ENCODE measurements at regions not wholly inside any gene's neighbourhood (a gene's known extent, or its start where the extent isn't known, plus 50 kb on each side); places are given as distances from the start of the nearest gene placed in this dataset.
A peak's percentile ranks its signal among the peaks of the same experiment; 100 is the strongest.

DNA sequence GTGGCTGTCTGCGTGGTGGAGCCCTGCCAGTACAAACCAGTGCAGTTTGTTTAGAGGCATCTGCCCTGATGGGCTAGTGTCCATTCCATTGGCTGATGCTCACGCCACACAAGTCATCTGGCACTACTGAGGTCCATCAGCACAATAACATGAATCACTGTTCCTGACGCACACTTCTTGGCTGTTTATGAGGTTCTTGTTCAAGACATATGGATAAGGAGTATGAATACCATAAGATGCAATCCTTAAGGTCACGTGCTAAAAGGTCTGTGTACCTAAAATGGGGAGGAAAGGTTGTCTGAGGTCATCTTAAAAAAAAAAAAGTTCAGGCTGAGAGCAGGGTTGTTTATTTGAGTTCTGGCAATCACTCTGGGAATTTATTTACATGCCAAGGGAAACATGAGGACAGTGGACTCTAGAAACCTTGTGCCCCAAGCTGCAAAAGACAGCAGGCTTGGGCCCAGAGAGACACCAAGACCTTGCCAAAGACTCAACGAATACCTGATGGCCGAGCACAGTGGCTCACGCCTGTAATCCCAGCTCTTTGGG, 54.1 kb upstream of the SHLD1 start:
- TF ChIP-seq POLR2AphosphoS5 (IDR thresholded peaks at IDR 0.05; ENCODE audit: low read depth, low read length), result no peak
- TF ChIP-seq, protein P1, sequence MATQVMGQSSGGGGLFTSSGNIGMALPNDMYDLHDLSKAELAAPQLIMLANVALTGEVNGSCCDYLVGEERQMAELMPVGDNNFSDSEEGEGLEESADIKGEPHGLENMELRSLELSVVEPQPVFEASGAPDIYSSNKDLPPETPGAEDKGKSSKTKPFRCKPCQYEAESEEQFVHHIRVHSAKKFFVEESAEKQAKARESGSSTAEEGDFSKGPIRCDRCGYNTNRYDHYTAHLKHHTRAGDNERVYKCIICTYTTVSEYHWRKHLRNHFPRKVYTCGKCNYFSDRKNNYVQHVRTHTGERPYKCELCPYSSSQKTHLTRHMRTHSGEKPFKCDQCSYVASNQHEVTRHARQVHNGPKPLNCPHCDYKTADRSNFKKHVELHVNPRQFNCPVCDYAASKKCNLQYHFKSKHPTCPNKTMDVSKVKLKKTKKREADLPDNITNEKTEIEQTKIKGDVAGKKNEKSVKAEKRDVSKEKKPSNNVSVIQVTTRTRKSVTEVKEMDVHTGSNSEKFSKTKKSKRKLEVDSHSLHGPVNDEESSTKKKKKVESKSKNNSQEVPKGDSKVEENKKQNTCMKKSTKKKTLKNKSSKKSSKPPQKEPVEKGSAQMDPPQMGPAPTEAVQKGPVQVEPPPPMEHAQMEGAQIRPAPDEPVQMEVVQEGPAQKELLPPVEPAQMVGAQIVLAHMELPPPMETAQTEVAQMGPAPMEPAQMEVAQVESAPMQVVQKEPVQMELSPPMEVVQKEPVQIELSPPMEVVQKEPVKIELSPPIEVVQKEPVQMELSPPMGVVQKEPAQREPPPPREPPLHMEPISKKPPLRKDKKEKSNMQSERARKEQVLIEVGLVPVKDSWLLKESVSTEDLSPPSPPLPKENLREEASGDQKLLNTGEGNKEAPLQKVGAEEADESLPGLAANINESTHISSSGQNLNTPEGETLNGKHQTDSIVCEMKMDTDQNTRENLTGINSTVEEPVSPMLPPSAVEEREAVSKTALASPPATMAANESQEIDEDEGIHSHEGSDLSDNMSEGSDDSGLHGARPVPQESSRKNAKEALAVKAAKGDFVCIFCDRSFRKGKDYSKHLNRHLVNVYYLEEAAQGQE (IDR thresholded peaks at IDR 0.05; ENCODE audit: insufficient read depth in 1 of 2, low read depth in 2 of 2, low read length in 2 of 2), result no peak
- no peak for TF ChIP-seq FOXP2 (optimal IDR thresholded peaks at IDR 0.05; ENCODE audit: borderline replicate concordance, extremely low read depth, extremely low read length, insufficient read depth)
- TF ChIP-seq SIN3A (IDR thresholded peaks at IDR 0.05; ENCODE audit: borderline replicate concordance, insufficient read depth, low read length), result no peak
- no peak for TF ChIP-seq TAF1 (IDR thresholded peaks at IDR 0.05; ENCODE audit: borderline replicate concordance, insufficient read depth, low read length)

DNA sequence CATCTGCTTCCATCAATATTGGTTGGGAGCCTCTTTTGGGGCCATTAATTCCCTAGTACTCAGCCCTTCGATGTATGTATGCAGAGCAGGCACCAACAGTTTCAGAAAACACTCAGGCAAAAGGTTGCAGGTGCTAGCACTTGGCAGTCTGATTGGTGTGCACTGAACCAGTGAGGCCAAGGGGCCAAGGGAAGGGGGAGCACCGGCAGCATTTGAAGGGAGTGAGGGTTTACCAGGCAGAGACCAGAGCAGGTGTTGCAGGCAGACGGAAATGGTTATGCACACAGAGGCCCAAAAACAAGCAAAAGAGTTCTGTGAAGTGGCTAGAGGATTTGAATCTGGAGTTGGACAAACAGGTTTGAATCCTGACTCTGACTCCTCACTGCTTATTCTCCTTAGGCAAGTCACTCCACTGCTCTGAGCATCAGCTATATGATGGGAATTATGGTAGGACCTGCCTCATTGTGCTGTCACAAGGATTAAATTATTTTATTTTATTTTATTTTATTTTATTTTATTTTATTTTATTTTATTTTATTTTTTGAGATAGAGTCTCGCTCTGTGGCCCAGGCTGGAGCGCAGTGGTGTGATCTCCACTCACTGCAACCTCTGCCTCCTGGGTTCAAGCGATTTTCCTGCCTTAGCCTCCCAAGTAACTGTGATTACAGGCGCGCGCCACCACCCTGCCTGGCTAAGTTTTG, 58.1 kb upstream of the SHLD1 start:
- TF ChIP-seq SIN3A (IDR thresholded peaks at IDR 0.05; ENCODE audit: borderline replicate concordance, insufficient read depth, low read length) (no peak), POLR2AphosphoS5 (IDR thresholded peaks at IDR 0.05; ENCODE audit: low read depth, low read length) (no peak), FOXP2 (optimal IDR thresholded peaks at IDR 0.05; ENCODE audit: borderline replicate concordance, extremely low read depth, extremely low read length, insufficient read depth) (no peak), TAF1 (IDR thresholded peaks at IDR 0.05; ENCODE audit: borderline replicate concordance, insufficient read depth, low read length) (no peak)
- TF ChIP-seq, protein P1 (IDR thresholded peaks at IDR 0.05; ENCODE audit: insufficient read depth in 1 of 2, low read depth in 2 of 2, low read length in 2 of 2), result no peak

DNA sequence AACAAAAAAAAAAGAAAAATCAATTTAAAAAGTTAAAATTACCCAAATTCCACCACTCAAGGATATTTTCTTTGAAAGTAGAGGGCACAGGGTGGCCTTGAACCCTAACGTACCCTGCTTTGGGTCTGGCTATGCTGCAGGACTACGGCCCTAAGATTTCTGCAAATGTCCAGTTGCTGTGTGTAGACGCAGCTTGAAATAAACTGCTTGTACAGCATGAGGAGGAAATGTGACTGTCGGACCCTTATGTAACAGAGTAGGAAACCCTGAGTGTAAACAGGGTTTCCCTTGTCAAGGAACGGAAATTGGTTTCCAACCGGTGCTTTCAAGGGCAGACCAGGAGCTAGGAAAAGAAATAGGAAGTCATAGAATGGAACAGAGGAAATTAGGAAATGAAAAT, 60.7 kb upstream of the SHLD1 start:
- TF ChIP-seq, protein P1 (IDR thresholded peaks at IDR 0.05; ENCODE audit: insufficient read depth in 1 of 2, low read depth in 2 of 2, low read length in 2 of 2), result no peak
- TF ChIP-seq SIN3A (IDR thresholded peaks at IDR 0.05; ENCODE audit: borderline replicate concordance, insufficient read depth, low read length), result peak; percentile 39; the same call in 1 of the 2 replicates
- TF ChIP-seq FOXP2 (optimal IDR thresholded peaks at IDR 0.05; ENCODE audit: borderline replicate concordance, extremely low read depth, extremely low read length, insufficient read depth), result no peak
- no peak for TF ChIP-seq POLR2AphosphoS5 (IDR thresholded peaks at IDR 0.05; ENCODE audit: low read depth, low read length)
- TF ChIP-seq TAF1 (IDR thresholded peaks at IDR 0.05; ENCODE audit: borderline replicate concordance, insufficient read depth, low read length), result no peak

DNA sequence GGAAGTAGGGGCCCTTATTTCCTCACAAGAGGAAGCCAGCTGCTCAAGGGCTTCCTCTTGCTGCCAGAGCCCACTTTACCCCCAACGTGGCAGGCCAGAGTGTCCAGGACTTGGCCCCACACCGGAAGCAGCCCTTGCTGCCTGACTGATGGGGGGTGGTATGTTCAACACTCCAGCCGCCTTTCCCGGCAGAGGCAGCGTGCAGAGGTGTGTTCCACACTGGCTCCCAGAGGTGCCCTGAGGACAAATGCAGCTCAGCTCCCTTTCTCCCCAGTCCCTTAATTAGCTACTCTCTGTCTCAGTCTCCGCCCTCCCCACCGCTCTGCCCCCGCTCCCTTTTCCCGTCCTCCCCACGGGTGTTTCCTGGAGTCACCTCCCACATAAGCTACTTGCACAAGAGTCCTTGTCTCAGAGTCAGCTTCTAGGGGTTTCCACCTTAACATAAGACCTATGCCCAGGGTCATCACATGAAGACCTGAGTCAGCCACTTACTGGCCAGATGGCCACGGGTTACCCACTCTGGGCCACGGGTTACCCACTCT, 61.7 kb upstream of the SHLD1 start:
- TF ChIP-seq, protein P1 (IDR thresholded peaks at IDR 0.05; ENCODE audit: insufficient read depth in 1 of 2, low read depth in 2 of 2, low read length in 2 of 2), result no peak
- no peak for TF ChIP-seq SIN3A (IDR thresholded peaks at IDR 0.05; ENCODE audit: borderline replicate concordance, insufficient read depth, low read length)
- TF ChIP-seq FOXP2 (optimal IDR thresholded peaks at IDR 0.05; ENCODE audit: borderline replicate concordance, extremely low read depth, extremely low read length, insufficient read depth), result no peak
- no peak for TF ChIP-seq TAF1 (IDR thresholded peaks at IDR 0.05; ENCODE audit: borderline replicate concordance, insufficient read depth, low read length)
- TF ChIP-seq POLR2AphosphoS5 (IDR thresholded peaks at IDR 0.05; ENCODE audit: low read depth, low read length), result no peak

Data from PFSK-1 (cell line).